K562 (cell line): ENCODE measurements at regions not wholly inside any gene's neighbourhood (a gene's known extent, or its start where the extent isn't known, plus 50 kb on each side); places are given as distances from the start of the nearest gene placed in this dataset.

Source experiments
- FOXP1 ChIP-seq: sonication (generic); formaldehyde crosslinking; IDR thresholded peaks from 2 replicates; pipeline ENCODE4 v1.8.0; 2022; ENCODE audit warnings: mild to moderate bottlenecking, missing genetic modification reagents
- L3MBTL2 ChIP-seq: fragments of 450-650 bp; IDR thresholded peaks from 2 replicates; pipeline ENCODE4 v1.6.1; 2016; ENCODE audit warnings: mild to moderate bottlenecking, moderate library complexity
- MECOM ChIP-seq: fragments of 250-450 bp; sonication (Bioruptor Pico); IDR thresholded peaks from 2 replicates; pipeline ENCODE4 v1.8.0; 2022; ENCODE audit warnings: inconsistent platforms
- NR2C2 ChIP-seq, 2 experiments: fragments of 200-800 bp in 1 of 2; sonication (Bioruptor generic) in 1 of 2; sonication (generic) in 1 of 2; formaldehyde crosslinking in 1 of 2; IDR thresholded peaks; 2 replicates each; pipeline versions ENCODE4 v1.6.1 to v1.8.0; 2016 to 2022; ENCODE audit warnings: mild to moderate bottlenecking in 1 of 2, missing compliant biosample characterization in 1 of 2, missing genetic modification characterization in 1 of 2, missing genetic modification reagents in 1 of 2
- NUFIP1 ChIP-seq: fragments of 450-650 bp; IDR thresholded peaks from 2 replicates; pipeline ENCODE4 v1.6.1; 2018; ENCODE audit not compliant: partially characterized antibody
- RBFOX2 ChIP-seq: fragments of 200-400 bp; formaldehyde crosslinking; IDR thresholded peaks from 2 replicates; pipeline ENCODE4 v1.6.1; 2017; ENCODE audit warnings: low read depth, mild to moderate bottlenecking, low read length, moderate library complexity
- SLC30A9 ChIP-seq: fragments of 250-450 bp; sonication (Bioruptor Pico); IDR thresholded peaks from 2 replicates; pipeline ENCODE4 v1.8.0; 2022; ENCODE audit warnings: mild to moderate bottlenecking, moderate library complexity
- SNRNP70 ChIP-seq: fragments of 200-400 bp; formaldehyde crosslinking; optimal IDR thresholded peaks from 2 replicates; pipeline ENCODE3; 2017; ENCODE audit warnings: low read depth, low read length
- SOX6 ChIP-seq: fragments of 450-650 bp; IDR thresholded peaks from 2 replicates; pipeline ENCODE4 v1.6.1; 2014; ENCODE audit warnings: mild to moderate bottlenecking
- THRA ChIP-seq: fragments of 450-650 bp; IDR thresholded peaks from 2 replicates; pipeline ENCODE4 v1.6.1; 2017; ENCODE audit warnings: mild to moderate bottlenecking, moderate library complexity
- ZBTB40 ChIP-seq, 2 experiments: fragments of 450-650 bp in 1 of 2; sonication (generic) in 1 of 2; formaldehyde crosslinking in 1 of 2; IDR thresholded peaks; 2 replicates each; pipeline versions ENCODE4 v1.7.1 to v1.9.0; 2016 to 2022; ENCODE audit warnings: inconsistent platforms in 1 of 2, mild to moderate bottlenecking in 1 of 2, missing genetic modification reagents in 1 of 2
- TF ChIP-seq, protein P1 (sequence below): fragments of 450-650 bp; IDR thresholded peaks from 2 replicates; pipeline ENCODE4 v1.6.1; 2016; ENCODE audit warnings: antibody characterized with exemption

DNA sequence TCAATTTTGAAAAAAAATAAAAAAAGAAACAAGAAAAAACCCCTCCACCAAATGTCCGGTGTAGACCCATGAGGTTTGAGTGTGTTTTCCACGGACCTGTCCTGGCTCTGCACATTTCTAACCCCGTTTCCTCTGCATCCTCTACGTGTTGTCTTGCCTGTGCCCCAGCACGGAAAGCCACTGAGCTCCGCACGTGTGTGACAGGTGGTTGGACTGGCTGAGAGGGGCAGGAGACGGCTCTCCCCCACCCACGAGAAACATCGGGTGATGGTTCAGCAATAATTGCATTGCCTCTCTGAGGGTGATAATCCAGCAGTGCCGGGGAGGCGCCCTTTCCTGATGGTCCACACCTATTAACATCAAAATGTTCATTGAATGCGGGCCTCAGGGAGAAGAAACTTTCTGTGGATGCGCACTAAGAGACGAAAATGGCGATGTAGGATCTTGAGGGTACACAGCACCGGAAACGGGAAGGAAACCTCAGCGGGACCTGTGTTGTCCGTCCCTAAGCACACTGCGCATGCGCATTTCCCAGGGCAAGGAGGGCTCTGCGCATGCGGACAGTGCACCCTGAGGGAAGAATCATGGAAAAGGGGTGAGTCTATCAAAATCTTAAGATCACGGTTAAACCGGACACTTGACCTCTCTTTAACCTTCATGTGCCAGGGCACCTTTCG lies 470.1 kb upstream of the ADARB2 start (continued):
- TF ChIP-seq, protein P1, sequence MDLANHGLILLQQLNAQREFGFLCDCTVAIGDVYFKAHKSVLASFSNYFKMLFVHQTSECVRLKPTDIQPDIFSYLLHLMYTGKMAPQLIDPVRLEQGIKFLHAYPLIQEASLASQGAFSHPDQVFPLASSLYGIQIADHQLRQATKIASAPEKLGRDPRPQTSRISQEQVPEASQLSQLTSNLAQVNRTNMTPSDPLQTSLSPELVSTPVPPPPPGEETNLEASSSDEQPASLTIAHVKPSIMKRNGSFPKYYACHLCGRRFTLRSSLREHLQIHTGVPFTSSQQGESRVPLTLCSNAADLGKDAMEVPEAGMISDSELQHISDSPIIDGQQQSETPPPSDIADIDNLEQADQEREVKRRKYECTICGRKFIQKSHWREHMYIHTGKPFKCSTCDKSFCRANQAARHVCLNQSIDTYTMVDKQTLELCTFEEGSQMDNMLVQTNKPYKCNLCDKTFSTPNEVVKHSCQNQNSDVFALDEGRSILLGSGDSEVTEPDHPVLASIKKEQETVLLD, result peak; percentile 92
- TF ChIP-seq THRA (no peak), SLC30A9 (CRISPR knock-in tag) (no peak), NR2C2 (CRISPR knock-in tag; IDR thresholded peaks at IDR 0.05) (no peak), NR2C2 (tag; IDR thresholded peaks at IDR 0.05) (peak; percentile 58; the same call in 1 of the 2 replicates), L3MBTL2 (peak; percentile 70), ZBTB40 (IDR thresholded peaks at IDR 0.05) (peak; percentile 64; the same call in 1 of the 2 replicates), ZBTB40 (CRISPR knock-in tag; IDR thresholded peaks at IDR 0.05) (no peak), SNRNP70 (no peak), NUFIP1 (no peak), FOXP1 (CRISPR knock-in tag) (no peak), SOX6 (no peak), MECOM (no peak), RBFOX2 (0 out of 2 replicates have a peak, but pooled peaks have one; percentile 14)
